IPS DF 6.9 (cell line): ENCODE measurements at regions not wholly inside any gene's neighbourhood (a gene's known extent, or its start where the extent isn't known, plus 50 kb on each side); places are given as distances from the start of the nearest gene placed in this dataset.
"Not testable (repeated sequence)": the region's sequence is repeated elsewhere in the genome, so short reads cannot be mapped to it uniquely, and the experiment has no call there.

ENCODE experiments used
- DNase-seq: peaks from one replicate; pipeline ENCODE4 v3.0.0-alpha.2; 2013; ENCODE audit warnings: low read depth, low spot score
- H3K27ac ChIP-seq: one replicate; pipeline ENCODE4 v1.5.1; 2013; ENCODE audit warnings: low read length, control low read depth
- H3K27me3 ChIP-seq: 2 replicates; pipeline ENCODE4 v1.6.1; 2013; ENCODE audit warnings: mild to moderate bottlenecking, low read length; ENCODE audit not compliant: control insufficient read depth, insufficient read depth
- H3K36me3 ChIP-seq: 2 replicates; pipeline ENCODE4 v1.6.1; 2013; ENCODE audit warnings: low read length; ENCODE audit not compliant: control insufficient read depth, insufficient read depth
- H3K4me1 ChIP-seq: 2 replicates; pipeline ENCODE4 v1.6.1; 2013; ENCODE audit warnings: low read length; ENCODE audit not compliant: control insufficient read depth, insufficient read depth
- H3K4me3 ChIP-seq: 2 replicates; pipeline ENCODE4 v1.5.1; 2013; ENCODE audit warnings: mild to moderate bottlenecking, low read length
- H3K9me3 ChIP-seq: 2 replicates; pipeline ENCODE4 v1.6.1; 2013; ENCODE audit warnings: low read length, inconsistent platforms; ENCODE audit not compliant: control insufficient read depth, insufficient read depth
- WGBS: extraction: QIAGEN DNeasy Blood & Tissue Kit; methylation state at CpG from one replicate; pipeline ENCODE4 v1.1.7; 2013; ENCODE audit warnings: mixed read lengths, missing lambda C conversion rate; ENCODE audit not compliant: insufficient read length, insufficient coverage; 5-methylcytosine and 5-hydroxymethylcytosine counted together

DNA sequence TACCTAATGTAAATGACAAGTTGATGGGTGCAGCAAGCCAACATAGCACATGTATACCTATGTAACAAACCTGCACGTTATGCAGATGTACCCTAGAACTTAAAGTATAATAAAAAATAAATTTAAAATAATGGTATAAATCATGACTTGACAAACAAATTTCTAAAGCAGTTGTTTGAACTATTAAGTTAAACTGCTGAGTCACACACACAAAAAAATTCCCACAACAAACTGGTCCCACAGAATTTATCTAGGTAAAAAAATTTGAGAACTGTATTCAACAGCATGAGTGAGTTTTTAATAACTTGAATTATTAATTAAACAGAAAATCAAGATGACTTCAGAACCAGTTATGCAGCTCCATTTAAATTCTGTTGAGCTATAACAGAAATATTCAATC, 186.0 kb upstream of the SOX6 start:
- Histone ChIP-seq H3K27ac (no peak overlapping the region), H3K4me1 (no peaks in the 10 kb centered on the region), H3K27me3 (no peaks in the 10 kb centered on the region), H3K9me3 (no peaks in the 10 kb centered on the region), H3K4me3 (no peak overlapping the region), H3K36me3 (no peaks in the 10 kb centered on the region)
- no CpG with 5 or more reads among the region's 1 CpG for WGBS
- no peak for DNase-seq

DNA sequence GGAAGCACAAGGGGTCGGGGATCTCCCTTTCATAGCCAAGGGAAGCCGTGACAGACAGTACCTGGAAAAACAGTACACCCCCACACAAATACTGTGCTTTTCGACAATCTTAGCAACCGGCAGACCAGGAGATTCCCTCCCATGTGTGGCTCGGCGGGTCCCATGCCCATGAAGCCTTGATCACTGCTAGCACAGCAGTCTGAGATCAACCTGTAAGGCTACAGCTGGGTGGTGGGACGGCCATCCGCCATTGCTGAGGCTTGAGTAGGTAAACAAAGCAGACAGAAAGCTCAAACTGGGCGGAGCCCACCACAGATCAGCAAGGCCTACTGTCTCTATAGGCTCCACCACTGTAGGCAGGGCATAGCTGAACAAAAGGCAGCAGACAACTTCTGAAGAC, 180.2 kb upstream of the SOX6 start:
- Histone ChIP-seq H3K9me3 (no peaks in the 10 kb centered on the region), H3K36me3 (no peaks in the 10 kb centered on the region), H3K4me1 (no peaks in the 10 kb centered on the region), H3K4me3 (no peak overlapping the region), H3K27me3 (no peaks in the 10 kb centered on the region), H3K27ac (no peak overlapping the region)
- no CpG with 5 or more reads among the region's 9 CpGs for WGBS
- no peak for DNase-seq

DNA sequence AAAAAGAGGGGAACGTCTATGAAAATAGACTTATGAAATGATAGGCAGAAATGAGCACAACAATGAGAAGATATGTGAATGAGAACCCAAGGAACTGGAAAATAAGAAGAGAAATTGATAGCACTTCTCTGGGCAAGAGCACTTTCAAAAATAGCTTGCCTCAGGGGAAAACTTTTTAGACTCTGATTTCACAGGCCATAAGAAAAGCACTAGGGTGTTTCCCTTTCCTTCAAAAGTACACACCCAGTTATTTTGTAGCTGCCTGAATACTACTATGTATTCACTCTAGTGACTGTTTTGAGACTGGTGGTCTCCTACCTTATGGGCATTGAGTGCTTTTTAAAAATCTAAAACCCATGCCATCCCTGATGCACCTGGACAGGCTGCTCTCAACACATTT, 172.3 kb upstream of the SOX6 start:
- no peaks in the 10 kb centered on the region for H3K36me3 ChIP-seq
- H3K27ac ChIP-seq, result no peak overlapping the region
- no CpG with 5 or more reads among the region's 1 CpG for WGBS
- H3K4me3 ChIP-seq, result no peak overlapping the region
- H3K27me3 ChIP-seq, result no peaks in the 10 kb centered on the region
- H3K9me3 ChIP-seq, result no peaks in the 10 kb centered on the region
- DNase-seq, result no peak
- no peaks in the 10 kb centered on the region for H3K4me1 ChIP-seq

DNA sequence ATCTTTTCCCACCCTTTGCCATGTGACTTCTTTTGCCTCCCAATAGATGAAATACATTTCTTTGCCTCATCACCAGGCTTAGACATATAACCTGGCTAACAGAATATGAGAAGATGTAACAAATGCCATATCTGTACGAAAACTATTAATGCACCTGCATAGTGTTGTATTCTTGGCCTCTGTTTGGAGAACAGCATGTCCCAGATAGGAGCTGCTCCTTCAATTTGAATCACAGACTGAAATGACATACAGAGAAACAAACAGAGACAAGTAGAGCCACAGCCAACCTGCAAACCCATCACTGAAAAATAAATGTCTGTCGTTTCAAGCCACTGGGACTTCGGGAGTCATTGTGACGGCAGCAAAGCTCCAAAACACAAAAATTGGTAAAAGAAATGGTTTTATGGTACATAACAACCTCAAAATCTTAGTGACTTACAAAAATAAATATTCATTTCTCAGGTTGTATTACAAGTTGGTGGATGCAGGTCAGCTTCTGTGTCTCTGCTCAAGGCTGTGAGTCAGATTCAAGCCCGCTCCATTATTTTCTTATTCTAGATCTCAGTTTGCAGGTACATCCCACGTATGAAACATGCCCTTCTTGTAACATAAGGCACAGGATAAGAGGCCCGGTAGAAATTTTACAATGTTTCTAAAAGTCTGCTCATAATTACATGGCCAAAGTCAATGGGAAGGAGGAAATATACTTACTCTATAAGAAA, 171.3 kb upstream of the SOX6 start:
- H3K9me3 ChIP-seq, result no peaks in the 10 kb centered on the region
- DNase-seq, result no peak
- no peaks in the 10 kb centered on the region for H3K36me3 ChIP-seq
- no peaks in the 10 kb centered on the region for H3K27me3 ChIP-seq
- H3K27ac ChIP-seq, result no peak overlapping the region
- H3K4me1 ChIP-seq, result no peaks in the 10 kb centered on the region
- no peak overlapping the region for H3K4me3 ChIP-seq
- WGBS, result no CpG with 5 or more reads among the region's 7 CpGs

DNA sequence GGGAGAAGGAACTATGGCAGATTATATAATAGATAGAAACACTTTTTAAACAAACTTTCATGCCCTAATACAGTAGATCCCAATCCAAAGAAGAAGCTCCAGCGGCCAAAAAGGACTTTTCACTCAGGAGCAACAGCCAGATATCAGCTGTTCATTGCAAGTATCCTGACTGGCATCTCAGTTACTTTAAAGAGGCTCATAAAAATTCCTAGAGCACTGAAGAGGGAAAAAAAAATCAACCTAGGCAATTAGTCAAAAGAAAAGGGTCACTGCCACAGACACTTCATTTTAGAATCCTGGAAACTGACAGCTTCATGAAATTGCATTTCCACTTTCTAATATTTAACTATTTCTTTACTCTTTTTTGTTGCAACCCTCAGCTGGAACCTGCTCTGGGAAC, 170.6 kb upstream of the SOX6 start:
- no peak overlapping the region for H3K27ac ChIP-seq
- no peak for DNase-seq
- no peaks in the 10 kb centered on the region for H3K27me3 ChIP-seq
- WGBS, result no CpG with 5 or more reads among the region's 1 CpG
- no peak overlapping the region for H3K4me3 ChIP-seq
- no peaks in the 10 kb centered on the region for H3K9me3 ChIP-seq
- no peaks in the 10 kb centered on the region for H3K4me1 ChIP-seq
- no peaks in the 10 kb centered on the region for H3K36me3 ChIP-seq

DNA sequence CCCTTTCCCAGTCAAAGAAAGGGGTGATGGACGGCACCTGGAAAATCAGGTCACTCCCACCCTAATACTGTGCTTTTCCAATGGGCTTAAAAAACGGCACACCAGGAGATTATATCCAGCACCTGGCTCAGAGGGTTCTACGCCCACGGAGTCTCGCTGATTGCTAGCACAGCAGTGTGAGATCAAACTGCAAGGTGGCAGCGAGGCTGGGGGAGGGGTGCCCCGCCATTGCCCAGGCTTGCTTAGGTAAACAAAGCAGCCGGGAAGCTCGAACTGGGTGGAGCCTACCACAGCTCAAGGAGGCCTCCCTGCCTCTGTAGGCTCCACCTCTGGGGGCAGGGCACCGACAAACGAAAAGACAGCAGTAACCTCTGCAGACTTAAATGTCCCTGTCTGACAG, 164.4 kb upstream of the SOX6 start:
- DNase-seq, H3K36me3 ChIP-seq, H3K4me3 ChIP-seq, H3K27ac ChIP-seq, H3K27me3 ChIP-seq, H3K9me3 ChIP-seq, H3K4me1 ChIP-seq: not testable (repeated sequence)
- no CpG with 5 or more reads among the region's 11 CpGs for WGBS

DNA sequence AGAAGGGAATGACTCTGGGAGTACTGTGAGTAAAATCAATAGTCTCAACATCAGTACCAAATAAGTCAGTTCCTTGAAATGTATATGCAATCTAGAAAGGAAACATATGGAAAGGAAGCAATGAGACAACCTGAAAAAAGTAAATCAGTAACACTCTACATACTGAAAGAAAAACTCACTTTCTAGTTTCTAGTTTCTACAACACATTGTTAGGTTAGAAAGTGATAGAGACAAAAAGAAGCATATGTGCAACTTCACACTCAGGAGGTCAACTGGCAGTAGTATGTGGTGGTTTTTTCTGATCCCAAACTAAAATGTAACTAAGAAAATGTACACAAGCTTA, 156.5 kb upstream of the SOX6 start:
- Histone ChIP-seq H3K9me3 (no peaks in the 10 kb centered on the region), H3K4me1 (no peaks in the 10 kb centered on the region), H3K27ac (no peak overlapping the region), H3K36me3 (no peaks in the 10 kb centered on the region), H3K4me3 (no peak overlapping the region), H3K27me3 (no peaks in the 10 kb centered on the region)
- no peak for DNase-seq

DNA sequence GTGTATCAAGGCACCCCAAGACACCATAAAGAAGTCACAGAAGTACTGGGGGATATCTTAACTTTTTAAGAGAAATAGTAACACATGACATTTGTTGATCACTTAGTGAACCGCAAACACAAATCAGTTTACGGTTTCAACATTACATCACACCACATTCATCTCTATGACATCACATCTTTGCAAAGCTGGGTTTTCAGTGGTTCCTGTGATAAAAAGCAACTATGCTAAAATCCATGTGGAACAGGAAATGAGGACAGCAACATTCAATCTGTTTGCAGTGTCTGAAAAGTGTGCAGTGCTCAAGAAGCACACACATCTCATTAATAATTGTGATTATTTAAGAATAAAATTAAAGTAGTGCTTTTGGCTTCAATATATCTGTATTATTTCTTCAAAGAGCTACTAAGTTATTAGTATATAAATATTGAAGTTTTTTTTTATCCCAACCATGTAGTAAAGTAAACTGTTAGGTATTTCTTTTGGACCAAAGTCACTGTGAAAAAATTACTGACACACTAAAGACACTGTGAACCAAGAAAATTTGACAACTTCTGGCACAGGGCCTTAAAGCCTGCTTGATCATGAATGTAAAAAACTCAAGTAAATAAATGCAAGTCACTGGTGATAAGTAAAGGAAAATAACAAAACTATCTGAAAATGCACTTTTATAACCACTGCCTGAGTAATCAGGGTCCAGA, 156.0 kb upstream of the SOX6 start:
- whole genome bisulfite sequencing, result no CpG with 5 or more reads among the region's 2 CpGs
- Histone ChIP-seq H3K4me1 (no peaks in the 10 kb centered on the region), H3K4me3 (no peak overlapping the region), H3K9me3 (no peaks in the 10 kb centered on the region), H3K27me3 (no peaks in the 10 kb centered on the region), H3K36me3 (no peaks in the 10 kb centered on the region), H3K27ac (no peak overlapping the region)
- DNase-seq, result no peak

DNA sequence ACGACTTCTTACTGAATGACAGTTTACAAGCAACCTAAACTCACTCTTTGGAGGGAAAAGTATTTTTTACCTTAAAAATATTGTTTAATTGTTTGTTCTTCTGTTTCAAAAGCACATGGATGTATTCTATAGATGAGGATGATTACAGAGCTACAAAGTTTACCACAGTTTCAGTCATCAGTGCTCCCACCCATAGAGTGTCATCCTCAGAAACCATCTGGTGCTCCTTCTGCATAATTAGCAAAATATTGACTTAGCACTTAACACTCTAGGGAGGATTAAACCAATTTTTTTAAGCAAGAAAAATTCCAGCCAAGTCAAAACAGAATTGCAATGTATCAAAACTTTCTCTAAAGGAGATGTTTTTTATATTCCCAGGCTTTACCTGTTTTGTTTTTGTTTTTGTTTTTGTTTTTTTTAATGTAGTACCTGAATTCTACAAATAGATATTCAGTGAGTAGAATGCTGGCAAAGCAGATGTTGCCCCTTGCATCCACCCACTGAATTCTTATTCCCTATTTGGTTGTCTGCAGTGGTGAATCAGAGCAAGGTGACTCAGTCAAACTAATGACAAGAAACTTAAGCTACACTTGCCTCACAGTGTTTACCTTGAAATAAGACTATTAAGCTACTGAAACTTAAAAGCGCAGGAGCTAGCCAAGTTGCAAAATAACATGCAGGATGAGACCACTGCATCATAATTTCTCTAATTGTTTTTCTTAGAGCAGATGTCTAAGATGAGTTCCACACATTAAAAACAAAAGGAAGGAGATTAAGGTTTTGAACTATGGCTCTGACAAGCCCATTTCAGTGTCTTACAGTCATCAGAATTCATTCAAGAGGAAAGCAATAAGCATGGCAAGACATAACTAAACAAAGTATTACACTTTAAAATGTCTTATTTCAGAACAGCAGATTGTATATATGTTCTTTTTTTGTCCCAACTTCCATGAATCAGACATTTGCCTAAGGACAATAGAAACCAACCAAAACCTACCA, 155.1 kb upstream of the SOX6 start:
- Histone ChIP-seq H3K9me3 (no peaks in the 10 kb centered on the region), H3K36me3 (no peaks in the 10 kb centered on the region), H3K4me3 (no peak overlapping the region), H3K4me1 (no peaks in the 10 kb centered on the region), H3K27ac (no peak overlapping the region), H3K27me3 (peaks cover 1% of the 10 kb centered on the region; the same call in 1 of the 2 replicates)
- no peak for DNase-seq
- WGBS, result no CpG with 5 or more reads among the region's 2 CpGs

DNA sequence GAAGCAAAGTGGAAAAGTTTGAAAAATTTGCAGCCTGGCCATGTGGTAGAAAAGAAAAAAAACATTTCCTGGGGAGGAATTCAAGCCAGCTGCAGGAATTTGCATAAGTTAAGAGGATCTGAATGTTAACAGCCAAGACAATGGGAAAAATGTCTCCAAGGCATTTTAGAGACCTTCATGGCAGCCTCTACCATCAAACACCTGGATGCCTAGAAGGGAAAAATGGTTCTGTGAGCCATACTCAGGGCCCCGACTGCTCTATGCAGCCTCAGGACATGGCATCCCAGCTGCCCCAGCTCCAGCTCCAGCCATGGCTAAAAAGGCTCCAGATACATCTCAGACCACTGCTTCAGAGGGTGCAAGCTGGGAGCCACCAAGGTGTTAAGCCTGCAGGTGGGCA, 149.1 kb upstream of the SOX6 start:
- DNase-seq, result peak; percentile 27
- no peaks in the 10 kb centered on the region for H3K36me3 ChIP-seq
- no CpG with 5 or more reads among the region's 1 CpG for WGBS
- H3K9me3 ChIP-seq, result no peaks in the 10 kb centered on the region
- H3K27me3 ChIP-seq, result peaks cover 11% of the 10 kb centered on the region; the same call in 1 of the 2 replicates
- no peak overlapping the region for H3K4me3 ChIP-seq
- H3K27ac ChIP-seq, result no peak overlapping the region
- no peaks in the 10 kb centered on the region for H3K4me1 ChIP-seq
